Activated CD4-positive, alpha-beta memory T cell treated with anti-CD3 and anti-CD28 coated beads for 36 hours (primary cell): ENCODE measurements at regions not wholly inside any gene's neighbourhood (a gene's known extent, or its start where the extent isn't known, plus 50 kb on each side); places are given as distances from the start of the nearest gene placed in this dataset.

Source experiments
- CTCF ChIA-PET: fragments of 350-600 bp; sonication (Branson Sonifier 250); formaldehyde crosslinking; loops from one replicate; lab custom pipeline; 2021; ENCODE audit warnings: antibody characterized with exemption, inconsistent platforms; lab: Charles Lee
- POLR2A ChIA-PET: fragments of 350-600 bp; sonication (Branson Sonifier 250); formaldehyde crosslinking; loops from one replicate; lab custom pipeline; 2021; ENCODE audit warnings: antibody characterized with exemption; lab: Charles Lee
- DNase-seq: peaks from one replicate; pipeline ENCODE4 v3.0.0-alpha.2; 2020
- H3K27ac Mint-ChIP-seq: one replicate; pipeline ENCODE4 v1.8.0; 2021; ENCODE audit warnings: mixed read lengths
- H3K27me3 Mint-ChIP-seq: one replicate; pipeline ENCODE4 v1.8.0; 2021; ENCODE audit warnings: mixed read lengths
- H3K36me3 Mint-ChIP-seq: one replicate; pipeline ENCODE4 v1.8.0; 2021; ENCODE audit warnings: mixed read lengths
- H3K4me1 Mint-ChIP-seq: one replicate; pipeline ENCODE4 v1.8.0; 2021; ENCODE audit warnings: low read depth, mixed read lengths
- H3K4me3 Mint-ChIP-seq: one replicate; pipeline ENCODE4 v1.8.0; 2021; ENCODE audit warnings: mild to moderate bottlenecking, mixed read lengths
- H3K9me3 Mint-ChIP-seq: one replicate; pipeline ENCODE4 v1.8.0; 2021; ENCODE audit warnings: mixed read lengths
- intact Hi-C: fragments of 100-400 bp; cut with micrococcal nuclease; formaldehyde crosslinking; loops from one replicate; pipeline ENCODE4 v1.15.1; 2023

DNA sequence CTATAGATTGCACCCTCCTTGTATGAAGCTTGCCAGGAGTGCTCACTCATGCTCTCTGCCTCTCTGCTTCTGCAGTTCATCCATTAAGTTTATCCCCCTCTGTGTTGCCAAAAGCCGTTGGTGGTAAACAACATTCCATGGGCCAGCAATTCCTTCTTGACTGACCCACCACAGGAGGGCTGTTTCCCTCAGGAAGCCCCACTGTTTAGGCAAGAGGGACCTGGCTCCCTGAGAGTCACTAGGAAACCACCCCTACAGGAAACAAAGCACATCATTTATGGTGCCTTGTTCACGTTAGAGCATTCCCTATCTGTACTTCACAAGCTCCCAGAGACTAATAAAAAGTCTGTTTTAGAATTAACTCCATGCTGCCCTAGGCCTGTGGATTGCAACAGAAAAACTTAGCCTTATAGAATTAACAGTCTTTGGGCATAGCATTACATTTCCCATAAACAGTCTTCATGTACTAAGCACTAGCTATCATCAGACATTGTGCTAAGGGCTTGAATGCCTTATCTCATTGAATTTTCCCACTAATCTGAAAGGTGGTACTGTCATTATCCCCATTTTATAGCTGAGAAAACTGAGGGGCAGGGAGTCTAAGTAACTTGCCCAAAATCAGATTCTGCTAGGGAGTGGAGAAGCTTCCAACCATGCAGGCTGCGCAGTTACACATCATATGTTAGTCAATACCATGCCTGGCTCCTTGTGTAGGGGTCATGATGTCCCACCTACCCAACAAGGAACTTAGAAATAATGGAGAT is 149.9 kb downstream of the SHQ1 start:
- no peak overlapping the region for H3K27ac Mint-ChIP-seq
- H3K4me3 Mint-ChIP-seq, result no peak overlapping the region
- DNase-seq, result no peak
- no peaks in the 10 kb centered on the region for H3K27me3 Mint-ChIP-seq
- ChIA-PET POLR2A (no interaction called here), CTCF (no interaction called here)
- no peaks in the 10 kb centered on the region for H3K4me1 Mint-ChIP-seq
- H3K9me3 Mint-ChIP-seq, result no peaks in the 10 kb centered on the region
- no peaks in the 10 kb centered on the region for H3K36me3 Mint-ChIP-seq
- intact Hi-C loops, result no loop called here

- Mint-ChIP-seq H3K27me3 (no peaks in the 10 kb centered on the region), H3K36me3 (no peaks in the 10 kb centered on the region), H3K4me1 (no peaks in the 10 kb centered on the region), H3K27ac (no peak overlapping the region), H3K4me3 (no peak overlapping the region), H3K9me3 (no peaks in the 10 kb centered on the region)
- intact Hi-C loops, result no loop called here
- CTCF ChIA-PET, result interaction anchor here (0.6 kb wide), 1 partner anchor 124 kb away, joined by 3 read pairs; no protein-coding TSS in a partner anchor
- no peak for DNase-seq
- POLR2A ChIA-PET, result no interaction called here
These were observed 150.5 kb downstream of the SHQ1 start for GRCh38 chr3:72697717-72698116.

DNA sequence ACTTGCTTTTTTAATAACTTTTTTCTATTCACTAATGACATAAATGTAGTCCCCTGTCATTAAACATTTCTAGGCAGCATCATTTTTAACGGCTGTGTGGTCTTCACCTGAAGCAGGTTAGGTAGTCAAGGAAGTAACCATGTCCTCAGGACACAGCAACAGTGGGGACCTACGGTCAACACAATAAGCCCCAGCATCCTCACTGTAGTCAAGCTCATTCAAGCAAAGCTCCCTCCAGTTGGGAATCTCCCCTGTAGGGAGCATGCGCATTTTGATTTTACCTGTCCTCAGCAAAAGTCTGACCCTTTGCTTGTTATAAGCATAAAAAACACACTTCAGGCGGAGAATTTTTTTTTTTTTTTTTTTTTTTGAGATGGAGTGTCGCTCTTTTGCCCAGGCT is 151.4 kb downstream of the SHQ1 start:
- Mint-ChIP-seq H3K4me1 (no peaks in the 10 kb centered on the region), H3K27ac (no peak overlapping the region), H3K36me3 (no peaks in the 10 kb centered on the region), H3K4me3 (no peak overlapping the region), H3K27me3 (no peaks in the 10 kb centered on the region), H3K9me3 (no peaks in the 10 kb centered on the region)
- intact Hi-C loops, result no loop called here
- CTCF ChIA-PET, result interaction anchor here (0.6 kb wide), 1 partner anchor 125 kb away, joined by 3 read pairs; no protein-coding TSS in a partner anchor
- POLR2A ChIA-PET, result no interaction called here
- no peak for DNase-seq

DNA sequence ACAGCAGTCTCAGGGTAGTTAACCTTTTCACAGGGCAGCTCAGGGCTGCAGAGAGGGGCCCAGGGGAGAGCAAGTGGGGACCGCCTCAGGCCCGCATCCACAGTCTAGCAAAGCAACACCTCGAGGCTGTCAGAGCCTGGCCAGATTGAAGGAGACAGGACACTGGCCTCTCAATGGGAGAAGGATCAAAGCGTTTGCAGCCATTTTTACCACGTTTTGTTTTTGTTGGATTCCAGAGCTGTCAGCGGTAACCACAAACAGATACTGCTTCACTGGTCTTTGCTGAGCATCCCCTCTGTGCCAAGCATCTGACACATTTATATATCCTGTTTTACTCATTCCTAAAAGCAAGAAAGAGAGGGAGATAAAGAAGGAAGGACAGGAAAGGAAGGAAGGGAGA is 153.8 kb downstream of the SHQ1 start:
- no peak for DNase-seq
- no peaks in the 10 kb centered on the region for H3K36me3 Mint-ChIP-seq
- no peaks in the 10 kb centered on the region for H3K4me1 Mint-ChIP-seq
- ChIA-PET POLR2A (no interaction called here), CTCF (interaction anchor here (0.6 to 1.0 kb wide), 2 partner anchors 28 to 81 kb away, joined by 3 read pairs; no protein-coding TSS in a partner anchor)
- no peaks in the 10 kb centered on the region for H3K9me3 Mint-ChIP-seq
- H3K27me3 Mint-ChIP-seq, result no peaks in the 10 kb centered on the region
- no peak overlapping the region for H3K4me3 Mint-ChIP-seq
- intact Hi-C loops, result no loop called here
- no peak overlapping the region for H3K27ac Mint-ChIP-seq

DNA sequence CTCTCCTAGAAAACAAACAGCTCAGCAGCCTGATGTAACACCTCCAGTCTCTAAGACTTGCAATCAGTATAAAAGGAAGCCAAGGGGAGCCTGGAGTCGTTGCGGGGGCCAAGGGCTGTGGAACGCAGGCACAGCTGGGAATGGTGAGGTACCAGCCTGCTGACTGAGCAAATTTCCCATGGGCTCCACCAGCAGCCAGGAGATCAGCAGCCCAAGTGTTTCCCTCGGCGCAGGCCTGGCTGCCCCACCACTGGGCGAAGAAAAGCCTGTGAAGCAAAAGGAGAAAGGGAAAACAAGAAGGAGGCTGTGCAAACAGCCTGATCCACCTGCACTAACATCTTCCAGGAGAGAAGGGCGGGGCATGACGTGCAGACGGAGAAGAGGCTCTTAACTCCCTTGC is 155.3 kb downstream of the SHQ1 start:
- intact Hi-C loops, result no loop called here
- Mint-ChIP-seq H3K4me1 (no peaks in the 10 kb centered on the region), H3K27ac (no peak overlapping the region), H3K36me3 (no peaks in the 10 kb centered on the region), H3K9me3 (no peaks in the 10 kb centered on the region), H3K27me3 (no peaks in the 10 kb centered on the region), H3K4me3 (no peak overlapping the region)
- POLR2A ChIA-PET, result interaction anchor here (0.7 kb wide), 1 partner anchor 592 kb away, joined by 3 read pairs; no protein-coding TSS in a partner anchor
- DNase-seq, result no peak
- CTCF ChIA-PET, result no interaction called here

DNA sequence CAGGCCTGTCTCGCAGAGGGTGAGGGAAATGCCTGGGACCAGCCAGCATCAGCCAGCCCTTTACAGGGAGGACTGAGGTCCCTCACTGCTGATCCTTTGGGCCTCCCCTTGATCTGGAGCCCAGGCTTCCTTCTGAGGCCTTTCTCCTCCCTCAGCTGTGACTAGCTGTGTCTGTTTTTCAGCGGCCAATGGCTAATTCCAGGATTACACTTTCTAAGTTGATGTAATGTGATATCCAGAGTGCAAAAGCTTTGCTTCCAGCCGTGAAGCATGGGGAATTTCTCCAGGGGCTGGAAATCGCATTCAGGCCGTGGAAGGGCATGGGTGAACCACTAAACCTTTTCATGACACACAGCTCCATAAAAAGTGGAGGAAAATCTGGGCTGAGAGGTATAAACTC is 157.6 kb downstream of the SHQ1 start:
- no peaks in the 10 kb centered on the region for H3K27me3 Mint-ChIP-seq
- H3K27ac Mint-ChIP-seq, result no peak overlapping the region
- H3K4me1 Mint-ChIP-seq, result no peaks in the 10 kb centered on the region
- no peak overlapping the region for H3K4me3 Mint-ChIP-seq
- intact Hi-C loops, result no loop called here
- H3K9me3 Mint-ChIP-seq, result no peaks in the 10 kb centered on the region
- no peaks in the 10 kb centered on the region for H3K36me3 Mint-ChIP-seq
- ChIA-PET CTCF (no interaction called here), POLR2A (no interaction called here)
- no peak for DNase-seq

GRCh38 chr3:72682936-72683452 is 165.3 kb downstream of the SHQ1 start:
- Mint-ChIP-seq H3K9me3 (no peaks in the 10 kb centered on the region), H3K4me1 (peaks cover 6% of the 10 kb centered on the region), H3K4me3 (no peak overlapping the region), H3K36me3 (no peaks in the 10 kb centered on the region), H3K27me3 (peaks cover 2% of the 10 kb centered on the region), H3K27ac (no peak overlapping the region)
- CTCF ChIA-PET, result interaction anchor here (1.7 kb wide), 1 partner anchor 18 kb away, joined by 6 read pairs; no protein-coding TSS in a partner anchor
- intact Hi-C loops, result no loop called here
- no peak for DNase-seq
- POLR2A ChIA-PET, result no interaction called here

- no peak for DNase-seq
- H3K4me1 Mint-ChIP-seq, result peaks cover 6% of the 10 kb centered on the region
- H3K27ac Mint-ChIP-seq, result no peak overlapping the region
- ChIA-PET POLR2A (no interaction called here), CTCF (interaction anchor here (1.6 to 1.7 kb wide), 2 partner anchors 15 to 16 kb away, joined by 5 to 6 read pairs; no protein-coding TSS in a partner anchor)
- H3K9me3 Mint-ChIP-seq, result no peaks in the 10 kb centered on the region
- no peak overlapping the region for H3K4me3 Mint-ChIP-seq
- intact Hi-C loops, result no loop called here
- no peaks in the 10 kb centered on the region for H3K36me3 Mint-ChIP-seq
- H3K27me3 Mint-ChIP-seq, result peaks cover 2% of the 10 kb centered on the region
These were observed 166.6 kb downstream of the SHQ1 start for GRCh38 chr3:72681598-72681997.

- DNase-seq, result no peak
- ChIA-PET CTCF (no interaction called here), POLR2A (no interaction called here)
- Mint-ChIP-seq H3K4me3 (no peak overlapping the region), H3K36me3 (no peaks in the 10 kb centered on the region), H3K27ac (no peak overlapping the region), H3K4me1 (peaks cover 6% of the 10 kb centered on the region), H3K27me3 (peaks cover 2% of the 10 kb centered on the region), H3K9me3 (no peaks in the 10 kb centered on the region)
- intact Hi-C loops, result no loop called here
These were observed 167.5 kb downstream of the SHQ1 start for GRCh38 chr3:72680766-72681165.

- ChIA-PET CTCF (no interaction called here), POLR2A (no interaction called here)
- Mint-ChIP-seq H3K9me3 (no peaks in the 10 kb centered on the region), H3K36me3 (no peaks in the 10 kb centered on the region), H3K27ac (no peak overlapping the region), H3K4me3 (no peak overlapping the region), H3K4me1 (peaks cover 6% of the 10 kb centered on the region), H3K27me3 (peaks cover 2% of the 10 kb centered on the region)
- intact Hi-C loops, result no loop called here
- DNase-seq, result no peak
These were observed 168.6 kb downstream of the SHQ1 start for GRCh38 chr3:72679540-72680198.

DNA sequence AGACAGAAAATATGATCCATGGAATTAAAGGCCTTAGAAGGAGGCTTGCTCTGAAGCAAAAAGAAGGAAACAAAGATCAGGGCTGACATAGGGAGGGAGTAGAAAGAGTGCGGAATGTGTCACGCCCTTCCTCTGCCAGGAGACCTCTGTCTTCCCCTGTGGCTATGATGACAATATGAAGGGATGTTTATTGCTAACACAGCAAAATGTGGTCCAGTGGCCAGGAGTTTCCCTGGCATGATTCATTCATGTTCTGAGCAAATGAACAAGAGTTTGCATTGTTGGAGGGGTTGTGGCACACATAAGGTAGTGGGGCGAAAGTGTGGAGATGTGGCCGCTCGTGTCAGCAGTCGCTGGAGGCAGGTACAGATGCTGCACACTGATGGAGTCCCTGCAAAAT is 169.4 kb downstream of the SHQ1 start:
- Mint-ChIP-seq H3K4me3 (no peak overlapping the region), H3K4me1 (peaks cover 6% of the 10 kb centered on the region), H3K9me3 (no peaks in the 10 kb centered on the region), H3K27me3 (peaks cover 2% of the 10 kb centered on the region), H3K36me3 (no peaks in the 10 kb centered on the region), H3K27ac (no peak overlapping the region)
- CTCF ChIA-PET, result no interaction called here
- intact Hi-C loops, result no loop called here
- POLR2A ChIA-PET, result no interaction called here
- peak; percentile 21 for DNase-seq

- POLR2A ChIA-PET, result no interaction called here
- Mint-ChIP-seq H3K4me3 (no peak overlapping the region), H3K4me1 (peaks cover 6% of the 10 kb centered on the region), H3K9me3 (no peaks in the 10 kb centered on the region), H3K27ac (no peak overlapping the region), H3K27me3 (peaks cover 2% of the 10 kb centered on the region), H3K36me3 (no peaks in the 10 kb centered on the region)
- CTCF ChIA-PET, result no interaction called here
- intact Hi-C loops, result no loop called here
- DNase-seq, result no peak
These were observed 169.9 kb downstream of the SHQ1 start for GRCh38 chr3:72678380-72678779.
